22Rv1 (cell line): ENCODE measurements at regions not wholly inside any gene's neighbourhood (a gene's known extent, or its start where the extent isn't known, plus 50 kb on each side); places are given as distances from the start of the nearest gene placed in this dataset.

Experiments used
- H3K27ac ChIP-seq: fragments of 450-650 bp; 2 replicates; pipeline ENCODE4 v1.5.1; 2017
- CTCF ChIP-seq: fragments of 450-650 bp; IDR thresholded peaks from 2 replicates; pipeline ENCODE4 v1.5.1; 2017; ENCODE audit warnings: mild to moderate bottlenecking
- ZFX ChIP-seq: fragments of 450-650 bp; IDR thresholded peaks from 2 replicates; pipeline ENCODE4 v1.6.1; 2017; ENCODE audit warnings: antibody characterized with exemption, borderline replicate concordance

- TF ChIP-seq ZFX (no peak), CTCF (no peak)
- no peak overlapping the region for H3K27ac ChIP-seq
These were observed 325.1 kb downstream of the CDH26 start for GRCh38 chr20:60283281-60283680.

- TF ChIP-seq ZFX (no peak), CTCF (no peak)
- no peak overlapping the region for H3K27ac ChIP-seq
These were observed 328.5 kb downstream of the CDH26 start for GRCh38 chr20:60286764-60287163.

GRCh38 chr20:60288945-60289344, 330.7 kb downstream of the CDH26 start:
- TF ChIP-seq CTCF (no peak), ZFX (no peak)
- H3K27ac ChIP-seq, result no peak overlapping the region

- H3K27ac ChIP-seq, result no peak overlapping the region
- no peak for TF ChIP-seq CTCF
- TF ChIP-seq ZFX, result no peak
These were observed 333.8 kb downstream of the CDH26 start for GRCh38 chr20:60292001-60292520.

GRCh38 chr20:60294632-60295031, 336.4 kb downstream of the CDH26 start:
- no peak overlapping the region for H3K27ac ChIP-seq
- no peak for TF ChIP-seq ZFX
- TF ChIP-seq CTCF, result no peak

GRCh38 chr20:60295214-60295613, 337.0 kb downstream of the CDH26 start:
- no peak overlapping the region for H3K27ac ChIP-seq
- TF ChIP-seq CTCF (no peak), ZFX (no peak)

- TF ChIP-seq ZFX (no peak), CTCF (no peak)
- H3K27ac ChIP-seq, result no peak overlapping the region
These were observed 339.4 kb downstream of the CDH26 start for GRCh38 chr20:60297649-60298048.
